Common myeloid progenitor, CD34-positive (primary cell): ENCODE measurements at regions not wholly inside any gene's neighbourhood (a gene's known extent, or its start where the extent isn't known, plus 50 kb on each side); places are given as distances from the start of the nearest gene placed in this dataset.
"Not testable (repeated sequence)": the region's sequence is repeated elsewhere in the genome, so short reads cannot be mapped to it uniquely, and the experiment has no call there.

Experiments
- CTCF ChIA-PET: fragments of 350-600 bp; sonication (Branson Sonifier 250); formaldehyde crosslinking; loops from one replicate; lab custom pipeline; 2021; ENCODE audit warnings: antibody characterized with exemption; lab: Charles Lee
- POLR2A ChIA-PET: fragments of 350-600 bp; sonication (Branson Sonifier 250); formaldehyde crosslinking; loops from one replicate; lab custom pipeline; 2021; ENCODE audit warnings: antibody characterized with exemption; lab: Charles Lee
- DNase-seq, 3 donors: peaks; one replicate each; pipeline versions ENCODE4 v3.0.0 to v3.0.0-alpha.2; 2013
- H3K27ac ChIP-seq, 2 experiments: 1 replicate in 1 of 2; 2 replicates in 1 of 2; pipeline ENCODE4 v1.7.0; 2013; ENCODE audit warnings: inconsistent platforms in 2 of 2, low read length in 2 of 2, mild to moderate bottlenecking in 2 of 2, low read depth in 1 of 2, moderate library complexity in 1 of 2; ENCODE audit not compliant: severe bottlenecking in 2 of 2, insufficient read depth in 1 of 2, poor library complexity in 1 of 2
- H3K27me3 ChIP-seq, 5 experiments: replicated peaks in 2 of 5; 1 replicate in 3 of 5; 2 replicates in 2 of 5; pipeline versions ENCODE4 v1.6.1 to v1.7.0; 2013; ENCODE audit warnings: low read length in 4 of 5, mild to moderate bottlenecking in 2 of 5, moderate library complexity in 2 of 5, inconsistent platforms in 1 of 5; ENCODE audit not compliant: insufficient read depth in 5 of 5, control insufficient read depth in 4 of 5
- H3K36me3 ChIP-seq, 4 experiments: 1 replicate in 2 of 4; 2 replicates in 2 of 4; pipeline versions ENCODE4 v1.6.1 to v1.7.0; 2013; ENCODE audit warnings: low read length in 3 of 4, control low read depth in 1 of 4, mild to moderate bottlenecking in 1 of 4; ENCODE audit not compliant: control insufficient read depth in 4 of 4, insufficient read depth in 4 of 4
- H3K4me1 ChIP-seq, 4 experiments: 1 replicate in 3 of 4; 2 replicates in 1 of 4; pipeline versions ENCODE4 v1.6.1 to v1.7.1; 2013; ENCODE audit warnings: low read length in 3 of 4, mild to moderate bottlenecking in 3 of 4, control low read depth in 1 of 4, inconsistent platforms in 1 of 4, moderate library complexity in 1 of 4; ENCODE audit not compliant: control insufficient read depth in 4 of 4, insufficient read depth in 4 of 4; ENCODE audit errors: control extremely low read depth in 1 of 4
- H3K4me3 ChIP-seq, 7 experiments: 1 replicate in 4 of 7; 2 replicates in 3 of 7; pipeline versions ENCODE4 v1.5.1 to v1.7.0; 2013; ENCODE audit warnings: mild to moderate bottlenecking in 7 of 7, low read length in 6 of 7, moderate library complexity in 6 of 7, inconsistent platforms in 2 of 7, low read depth in 2 of 7, control low read depth in 1 of 7; ENCODE audit not compliant: insufficient read depth in 4 of 7, control insufficient read depth in 1 of 7; ENCODE audit errors: extremely low read depth in 1 of 7
- H3K9me3 ChIP-seq, 5 experiments: 1 replicate in 4 of 5; 2 replicates in 1 of 5; pipeline versions ENCODE4 v1.6.1 to v1.7.1; 2013; ENCODE audit warnings: low read length in 4 of 5, mild to moderate bottlenecking in 2 of 5, inconsistent platforms in 1 of 5, low read depth in 1 of 5, moderate library complexity in 1 of 5; ENCODE audit not compliant: control insufficient read depth in 4 of 5, insufficient read depth in 2 of 5; ENCODE audit errors: control extremely low read depth in 1 of 5
- WGBS: methylation state at CpG from one replicate; pipeline ENCODE4 v1.1.5; 2013; ENCODE audit not compliant: insufficient coverage; 5-methylcytosine and 5-hydroxymethylcytosine counted together

DNA sequence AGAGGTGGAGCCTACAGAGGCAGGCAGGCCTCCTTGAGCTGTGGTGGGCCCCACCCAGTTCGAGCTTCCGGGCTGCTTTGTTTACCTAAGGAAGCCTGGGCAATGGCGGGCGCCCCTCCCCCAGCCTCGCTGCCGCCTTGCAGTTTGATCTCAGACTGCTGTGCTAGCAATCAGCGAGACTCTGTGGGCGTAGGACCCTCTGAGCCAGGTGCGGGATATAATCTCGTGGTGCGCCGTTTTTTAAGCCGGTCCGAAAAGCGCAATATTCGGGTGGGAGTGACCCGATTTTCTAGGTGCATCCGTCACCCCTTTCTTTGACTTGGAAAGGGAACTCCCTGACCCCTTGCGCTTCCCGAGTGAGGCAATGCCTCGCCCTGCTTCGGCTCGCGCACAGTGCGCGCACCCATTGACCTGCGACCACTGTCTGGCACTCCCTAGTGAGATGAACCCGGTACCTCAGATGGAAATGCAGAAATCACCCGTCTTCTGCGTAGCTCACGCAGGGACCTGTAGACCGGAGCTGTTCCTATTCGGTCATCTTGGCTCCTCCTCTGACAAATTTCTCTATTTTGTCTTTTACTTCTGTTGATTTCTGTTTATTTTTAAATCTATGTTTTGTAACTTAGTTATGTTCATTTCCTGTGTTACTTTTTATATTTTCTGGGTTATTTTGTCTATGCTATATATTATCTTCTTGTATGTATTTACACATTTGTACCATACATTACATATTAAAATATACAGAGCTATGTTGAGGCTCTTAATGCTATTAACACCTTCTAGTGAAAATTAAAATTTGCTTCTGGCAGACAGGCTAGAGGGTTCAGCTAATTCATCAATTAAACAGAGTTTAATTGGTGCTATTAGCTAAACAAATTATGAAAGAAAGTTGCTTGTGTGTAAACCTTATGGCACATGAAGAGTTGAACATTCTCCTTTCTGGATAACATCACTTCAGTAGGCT lies 97.3 kb upstream of the CNTNAP2 start:
- H3K27ac ChIP-seq: peak overlapping the region in 1 of 2 experiments; percentile 43
- POLR2A ChIA-PET, DNase-seq, H3K4me3 ChIP-seq, H3K36me3 ChIP-seq, H3K27me3 ChIP-seq, H3K9me3 ChIP-seq, CTCF ChIA-PET, H3K4me1 ChIP-seq: not testable (repeated sequence)
- WGBS: 98% methylated on average over 14 of the region's 33 CpGs

DNA sequence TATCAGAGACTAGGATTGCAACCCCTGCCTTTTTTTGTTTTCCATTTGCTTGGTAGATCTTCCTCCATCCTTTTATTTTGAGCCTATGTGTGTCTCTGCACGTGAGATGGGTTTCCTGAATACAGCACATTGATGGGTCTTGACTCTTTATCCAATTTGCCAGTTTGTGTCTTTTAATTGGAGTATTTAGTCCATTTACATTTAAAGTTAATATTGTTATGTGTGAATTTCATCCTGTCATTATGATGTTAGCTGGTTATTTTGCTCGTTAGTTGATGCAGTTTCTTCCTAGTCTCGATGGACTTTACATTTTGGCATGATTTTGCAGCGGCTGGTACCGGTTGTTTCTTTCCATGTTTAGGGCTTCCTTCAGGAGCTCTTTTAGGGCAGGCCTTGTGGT lies 99.2 kb upstream of the CNTNAP2 start:
- H3K4me1 ChIP-seq, POLR2A ChIA-PET, H3K36me3 ChIP-seq, H3K27ac ChIP-seq, H3K27me3 ChIP-seq, H3K4me3 ChIP-seq, H3K9me3 ChIP-seq, DNase-seq: not testable (repeated sequence)
- WGBS: no CpG with 5 or more reads among the region's 5 CpGs
- CTCF ChIA-PET: interaction anchor here (0.7 kb wide), 1 partner anchor 1050 kb away, joined by 3 read pairs; no protein-coding TSS in a partner anchor

DNA sequence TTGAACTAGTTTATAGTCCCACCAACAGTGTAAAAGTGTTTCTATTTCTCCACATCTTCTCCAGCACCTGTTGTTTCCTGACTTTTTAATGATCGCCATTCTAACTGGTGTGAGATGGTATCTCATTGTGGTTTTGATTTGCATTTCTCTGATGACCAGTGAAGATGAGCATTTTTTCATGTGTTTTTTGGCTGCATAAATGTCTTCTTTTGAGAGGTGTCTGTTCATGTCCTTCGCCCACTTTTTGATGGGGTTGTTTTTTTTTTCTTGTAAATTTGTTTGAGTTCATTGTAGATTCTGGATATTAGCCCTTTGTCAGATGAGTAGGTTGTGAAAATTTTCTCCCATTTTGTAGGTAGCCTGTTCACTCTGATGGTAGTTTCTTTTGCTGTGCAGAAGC lies 102.4 kb upstream of the CNTNAP2 start:
- H3K27me3 ChIP-seq, H3K4me1 ChIP-seq, H3K9me3 ChIP-seq, POLR2A ChIA-PET, CTCF ChIA-PET, H3K36me3 ChIP-seq, H3K4me3 ChIP-seq, DNase-seq, H3K27ac ChIP-seq: not testable (repeated sequence)
- WGBS: no CpG with 5 or more reads among the region's 2 CpGs

DNA sequence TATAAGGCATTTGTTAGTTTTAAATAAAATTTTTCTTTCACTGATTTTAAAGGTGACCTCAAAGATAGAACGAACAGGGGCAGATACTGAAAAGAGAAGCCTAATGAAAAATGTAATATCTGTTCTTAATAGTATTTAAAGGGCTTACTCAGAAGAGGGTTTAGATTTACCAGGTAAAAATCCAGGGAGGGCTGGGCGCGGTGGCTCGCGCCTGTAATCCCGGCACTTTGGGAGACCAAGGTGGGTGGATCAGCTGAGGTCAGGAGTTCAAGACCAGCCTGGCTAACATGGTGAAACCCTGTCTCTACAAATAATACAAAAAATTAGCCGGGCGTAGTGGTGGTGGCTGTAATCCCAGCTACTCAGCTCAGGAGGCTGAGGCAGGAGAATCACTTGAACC lies 108.3 kb upstream of the CNTNAP2 start:
- H3K27ac ChIP-seq: no peak overlapping the region
- no peak for DNase-seq
- no peaks in the 10 kb centered on the region for H3K4me1 ChIP-seq
- no peaks in the 10 kb centered on the region for H3K36me3 ChIP-seq
- H3K27me3 ChIP-seq: peaks cover 0 to 6% (median 0%) of the 10 kb centered on the region in 5 experiments
- ChIA-PET CTCF (no interaction called here), POLR2A (no interaction called here)
- no peak overlapping the region for H3K4me3 ChIP-seq
- no peaks in the 10 kb centered on the region for H3K9me3 ChIP-seq
- no CpG with 5 or more reads among the region's 8 CpGs for WGBS

DNA sequence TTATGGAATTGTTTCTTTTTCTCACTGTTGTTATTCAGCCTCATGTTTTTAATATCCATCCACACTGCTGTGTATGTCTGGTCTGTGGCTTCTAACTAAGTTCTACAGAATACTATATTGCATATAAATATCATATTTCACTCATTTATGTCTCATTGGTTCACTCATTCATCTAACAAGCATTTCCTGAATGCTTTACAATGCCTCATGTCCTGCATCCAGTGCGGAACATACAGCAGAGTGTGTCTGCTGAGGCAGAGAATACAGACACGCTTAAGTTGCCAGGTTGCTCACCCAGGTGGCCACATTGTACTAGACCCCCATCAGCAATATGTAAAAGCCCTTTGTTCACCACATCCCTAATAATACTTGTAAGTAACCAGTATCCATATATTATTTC lies 111.8 kb upstream of the CNTNAP2 start:
- DNase-seq: no peak
- H3K27ac ChIP-seq: no peak overlapping the region
- POLR2A ChIA-PET: no interaction called here
- peaks cover 0 to 10% (median 5%) of the 10 kb centered on the region in 4 experiments for H3K4me1 ChIP-seq
- CTCF ChIA-PET: no interaction called here
- no peaks in the 10 kb centered on the region for H3K9me3 ChIP-seq
- H3K4me3 ChIP-seq: no peak overlapping the region
- no peaks in the 10 kb centered on the region for H3K36me3 ChIP-seq
- H3K27me3 ChIP-seq: peaks cover 0 to 6% (median 0%) of the 10 kb centered on the region in 5 experiments
- WGBS: 94% methylated on average over 2 of the region's 2 CpGs

DNA sequence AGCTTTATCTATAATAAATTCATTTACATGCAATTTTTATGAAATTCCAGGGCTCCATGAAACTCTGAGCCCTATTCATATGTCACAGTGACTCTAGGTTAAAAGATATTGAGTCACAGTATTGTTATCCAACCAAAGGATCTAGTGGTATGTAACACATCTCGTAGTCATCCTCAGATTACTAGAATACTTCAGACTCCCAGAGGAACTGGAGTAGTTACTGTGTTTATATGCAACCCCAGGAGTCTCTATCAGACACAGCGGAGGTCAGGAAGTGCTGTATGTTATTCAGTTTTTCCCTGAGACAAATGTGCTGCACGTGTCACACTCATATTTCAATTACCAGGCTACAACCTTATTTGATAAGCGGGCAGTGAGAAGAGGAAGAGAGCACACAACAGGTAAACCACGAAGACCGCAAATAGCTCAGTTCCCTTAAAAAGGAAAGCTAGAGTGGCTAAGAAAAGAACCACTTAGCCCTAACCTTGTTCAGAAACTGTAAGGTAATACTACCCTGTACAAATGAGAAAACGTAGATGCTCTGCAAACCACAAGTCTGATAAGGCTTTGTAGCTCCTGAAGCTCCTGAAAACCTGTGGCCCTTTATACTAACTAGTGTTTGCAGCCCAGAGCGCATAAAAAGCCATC lies 114.0 kb upstream of the CNTNAP2 start:
- peaks cover 0 to 10% (median 5%) of the 10 kb centered on the region in 4 experiments for H3K4me1 ChIP-seq
- WGBS: 18% methylated on average over 5 of the region's 8 CpGs
- DNase-seq: peak in 2 of 3 donors; percentile 22 to 27
- no peak overlapping the region for H3K27ac ChIP-seq
- H3K9me3 ChIP-seq: no peaks in the 10 kb centered on the region
- CTCF ChIA-PET: no interaction called here
- no peak overlapping the region for H3K4me3 ChIP-seq
- H3K36me3 ChIP-seq: no peaks in the 10 kb centered on the region
- POLR2A ChIA-PET: no interaction called here
- H3K27me3 ChIP-seq: peaks cover 0 to 4% (median 0%) of the 10 kb centered on the region in 5 experiments

DNA sequence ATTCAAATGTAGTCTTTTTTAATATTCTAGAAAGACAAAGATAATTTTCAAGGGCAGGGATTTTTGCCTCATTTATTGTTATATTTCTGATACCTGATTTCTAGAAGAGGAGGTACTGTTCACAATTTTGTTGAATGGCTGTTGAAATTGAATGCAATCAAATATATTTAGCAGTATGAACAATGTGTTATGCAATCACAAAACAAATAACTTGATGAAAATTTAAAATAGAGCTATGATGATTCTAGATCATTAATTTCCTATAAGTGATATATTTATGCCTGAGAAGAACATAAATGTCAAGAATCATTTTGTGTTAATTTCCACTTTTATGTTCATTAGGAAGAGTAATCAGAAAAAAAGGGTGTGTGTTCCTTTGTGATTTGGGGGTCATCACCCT lies 114.6 kb upstream of the CNTNAP2 start:
- H3K27ac ChIP-seq: no peak overlapping the region
- H3K4me3 ChIP-seq: no peak overlapping the region
- no peaks in the 10 kb centered on the region for H3K36me3 ChIP-seq
- DNase-seq: no peak
- H3K9me3 ChIP-seq: no peaks in the 10 kb centered on the region
- POLR2A ChIA-PET: no interaction called here
- peaks cover 0 to 4% (median 0%) of the 10 kb centered on the region in 5 experiments for H3K27me3 ChIP-seq
- peaks cover 0 to 10% (median 5%) of the 10 kb centered on the region in 4 experiments for H3K4me1 ChIP-seq
- CTCF ChIA-PET: no interaction called here
